Dedifferentiated amniotic fluid mesenchymal stem cell (primary cell): ENCODE measurements at regions not wholly inside any gene's neighbourhood (a gene's known extent, or its start where the extent isn't known, plus 50 kb on each side); places are given as distances from the start of the nearest gene placed in this dataset.
"Not testable (repeated sequence)": the region's sequence is repeated elsewhere in the genome, so short reads cannot be mapped to it uniquely, and the experiment has no call there.

Experiments
- DNase-seq: peaks from one replicate; pipeline ENCODE4 v3.0.0-alpha.2; 2016; ENCODE audit errors: extremely low spot score

- no peak for DNase-seq
Measured at GRCh38 chr15:35926007-35926380, 380.0 kb upstream of the DPH6 start.

GRCh38 chr15:35928847-35929246, 382.9 kb upstream of the DPH6 start:
- no peak for DNase-seq

GRCh38 chr15:35929740-35930444, 383.9 kb upstream of the DPH6 start:
- DNase-seq = no peak

GRCh38 chr15:35931799-35932341, 385.9 kb upstream of the DPH6 start:
- no peak for DNase-seq

GRCh38 chr15:35932531-35932930, 386.6 kb upstream of the DPH6 start:
- no peak for DNase-seq

- no peak for DNase-seq
Measured at GRCh38 chr15:35933531-35933930, 387.6 kb upstream of the DPH6 start.

- DNase-seq = no peak
Measured at GRCh38 chr15:35934383-35935049, 388.6 kb upstream of the DPH6 start.

GRCh38 chr15:35936284-35936683, 390.3 kb upstream of the DPH6 start:
- no peak for DNase-seq

GRCh38 chr15:35937380-35937779, 391.4 kb upstream of the DPH6 start:
- no peak for DNase-seq

- DNase-seq = no peak
Measured at GRCh38 chr15:35944945-35945585, 399.1 kb upstream of the DPH6 start.

GRCh38 chr15:35953424-35953823, 407.5 kb upstream of the DPH6 start:
- no peak for DNase-seq

GRCh38 chr15:35956056-35956455, 410.1 kb upstream of the DPH6 start:
- DNase-seq = no peak

- DNase-seq = no peak
Measured at GRCh38 chr15:35958021-35958420, 412.1 kb upstream of the DPH6 start.

- DNase-seq = no peak
Measured at GRCh38 chr15:35958975-35959374, 413.0 kb upstream of the DPH6 start.

GRCh38 chr15:35963326-35963725, 417.4 kb upstream of the DPH6 start:
- no peak for DNase-seq

GRCh38 chr15:35966781-35967180, 420.8 kb upstream of the DPH6 start:
- no peak for DNase-seq

GRCh38 chr15:35967968-35968367, 422.0 kb upstream of the DPH6 start:
- not testable (repeated sequence) for DNase-seq

GRCh38 chr15:35973029-35973428, 427.1 kb upstream of the DPH6 start:
- DNase-seq = no peak

GRCh38 chr15:35974052-35974451, 428.1 kb upstream of the DPH6 start:
- no peak for DNase-seq

- DNase-seq = no peak
Measured at GRCh38 chr15:35975941-35976340, 430.0 kb upstream of the DPH6 start.

GRCh38 chr15:35979608-35980007, 433.6 kb upstream of the DPH6 start:
- DNase-seq = no peak

GRCh38 chr15:35980719-35981118, 434.8 kb upstream of the DPH6 start:
- no peak for DNase-seq

- DNase-seq = no peak
Measured at GRCh38 chr15:35986191-35986721, 440.3 kb upstream of the DPH6 start.
